Panc1 (cell line): ENCODE measurements at regions not wholly inside any gene's neighbourhood (a gene's known extent, or its start where the extent isn't known, plus 50 kb on each side); places are given as distances from the start of the nearest gene placed in this dataset.

Experiments
- ATAC-seq: fragments of 200-7000 bp; cut with Tn5 transposase; 2 replicates; pipeline ENCODE4 v1.9.1; 2020; ENCODE audit warnings: mild to moderate bottlenecking, moderate library complexity
- BruUV-seq: library from RNA; stranded (reverse); fragments of 400-500 nt; replicated peaks from 2 replicates; lab custom pipeline; 2021; lab: Mats Ljungman, UMichigan
- CTCF ChIA-PET: fragments of 300-600 bp; sonication (Branson Sonifier 250); formaldehyde crosslinking; loops from one replicate; lab custom pipeline; 2022; ENCODE audit warnings: antibody characterized with exemption; lab: Charles Lee
- POLR2A ChIA-PET: fragments of 300-600 bp; sonication (Branson Sonifier 250); formaldehyde crosslinking; loops from one replicate; lab custom pipeline; 2022; ENCODE audit warnings: antibody characterized with exemption; lab: Charles Lee
- DNase-seq: peaks from one replicate; pipeline ENCODE4 v3.0.0-alpha.2; 2010; ENCODE audit warnings: low read depth, low spot score
- H3K27ac ChIP-seq: 2 replicates; pipeline ENCODE4 v1.5.1; 2011; ENCODE audit warnings: mild to moderate bottlenecking, low read length, inconsistent platforms
- H3K27me3 ChIP-seq: fragments of 200-500 bp; sonication (Bioruptor generic); 2 replicates; pipeline ENCODE4 v1.6.0; 2014; ENCODE audit warnings: low read length, inconsistent platforms; ENCODE audit not compliant: control insufficient read depth, insufficient read depth
- H3K36me3 ChIP-seq: fragments of 200-500 bp; sonication (Bioruptor generic); 2 replicates; pipeline ENCODE4 v1.5.1; 2014; ENCODE audit warnings: inconsistent platforms, mild to moderate bottlenecking, low read length, moderate library complexity; ENCODE audit not compliant: control insufficient read depth, insufficient read depth
- H3K4me1 ChIP-seq: 2 replicates; pipeline ENCODE4 v1.5.1; 2011; ENCODE audit warnings: inconsistent platforms, mild to moderate bottlenecking, low read length, moderate library complexity; ENCODE audit not compliant: control insufficient read depth, insufficient read depth
- H3K4me3 ChIP-seq, 2 experiments: 2 replicates each; pipeline ENCODE4 v1.5.1; 2011 to 2012; ENCODE audit warnings: low read depth in 2 of 2, low read length in 2 of 2, mild to moderate bottlenecking in 2 of 2, inconsistent platforms in 1 of 2, moderate library complexity in 1 of 2
- H3K9me3 ChIP-seq: fragments of 200-500 bp; sonication (Bioruptor generic); 2 replicates; pipeline ENCODE4 v1.5.1; 2014; ENCODE audit warnings: low read depth, mild to moderate bottlenecking, inconsistent platforms, low read length, moderate library complexity; ENCODE audit not compliant: control insufficient read depth, insufficient read depth
- CTCF ChIP-seq: fragments of 450-650 bp; IDR thresholded peaks from 2 replicates; pipeline ENCODE4 v1.5.1; 2017; ENCODE audit warnings: mild to moderate bottlenecking
- POLR2AphosphoS5 ChIP-seq: IDR thresholded peaks from 2 replicates; pipeline ENCODE4 v1.6.1; 2012; ENCODE audit warnings: mild to moderate bottlenecking, low read depth, low read length, moderate library complexity
- REST ChIP-seq, 2 experiments: IDR thresholded peaks; 2 replicates each; pipeline ENCODE4 v1.6.1; 2011 to 2012; ENCODE audit warnings: low read depth in 2 of 2, control low read depth in 1 of 2, low read length in 1 of 2, mild to moderate bottlenecking in 1 of 2, moderate library complexity in 1 of 2; ENCODE audit not compliant: insufficient read depth in 1 of 2
- SIN3A ChIP-seq: IDR thresholded peaks from 2 replicates; pipeline ENCODE4 v1.6.1; 2012; ENCODE audit warnings: low read depth, mild to moderate bottlenecking, low read length, moderate library complexity, borderline replicate concordance; ENCODE audit not compliant: insufficient read depth
- TCF7L2 ChIP-seq: IDR thresholded peaks from 2 replicates; pipeline ENCODE4 v1.6.1; 2011; ENCODE audit warnings: mild to moderate bottlenecking, low read depth, low read length, inconsistent platforms
- in situ Hi-C: cut with HindIII; loops from 2 replicates; pipeline ENCODE4 v1.10.0; 2016; ENCODE audit warnings: low sequenced_read_pairs, low pct_unique_long_range_greater_than_20kb
- intact Hi-C: fragments of 100-400 bp; cut with micrococcal nuclease; formaldehyde crosslinking; loops from one replicate; pipeline ENCODE4 v1.10.0; 2022; ENCODE audit not compliant: unreplicated experiment

GRCh38 chr3:154538566-154539360 is 108.8 kb upstream of the GPR149 start:
- Histone ChIP-seq H3K4me3 (no peak overlapping the region), H3K27ac (no peak overlapping the region), H3K27me3 (no peaks in the 10 kb centered on the region), H3K4me1 (no peaks in the 10 kb centered on the region), H3K36me3 (no peaks in the 10 kb centered on the region), H3K9me3 (no peaks in the 10 kb centered on the region)
- BruUV-seq, result no TSS peak
- ChIA-PET POLR2A (no interaction called here), CTCF (no interaction called here)
- in situ Hi-C loops (no loop called here), intact Hi-C loops (no loop called here)
- ATAC-seq, result no peak
- TF ChIP-seq TCF7L2, result no peak
- TF ChIP-seq SIN3A, result no peak
- no peak for TF ChIP-seq REST (IDR thresholded peaks at IDR 0.05; ENCODE audit: insufficient read depth in 1 of 2, low read depth in 2 of 2, low read length in 1 of 2)
- no peak for TF ChIP-seq CTCF
- no peak for TF ChIP-seq POLR2AphosphoS5
- no peak for DNase-seq

- intact Hi-C loops (no loop called here), in situ Hi-C loops (no loop called here)
- H3K27ac ChIP-seq, result no peak overlapping the region
- BruUV-seq, result no TSS peak
- H3K27me3 ChIP-seq, result no peaks in the 10 kb centered on the region
- POLR2A ChIA-PET, result no interaction called here
- no peak overlapping the region for H3K4me3 ChIP-seq
- TF ChIP-seq TCF7L2 (no peak), CTCF (no peak), POLR2AphosphoS5 (no peak), SIN3A (no peak), REST (IDR thresholded peaks at IDR 0.05; ENCODE audit: insufficient read depth in 1 of 2, low read depth in 2 of 2, low read length in 1 of 2) (no peak)
- no peaks in the 10 kb centered on the region for H3K36me3 ChIP-seq
- ATAC-seq, result no peak
- H3K4me1 ChIP-seq, result no peaks in the 10 kb centered on the region
- no peak for DNase-seq
- H3K9me3 ChIP-seq, result no peaks in the 10 kb centered on the region
- CTCF ChIA-PET, result no interaction called here
These were observed 106.8 kb upstream of the GPR149 start for GRCh38 chr3:154536751-154537150.
